AG04449 (cell line): ENCODE measurements at regions not wholly inside any gene's neighbourhood (a gene's known extent, or its start where the extent isn't known, plus 50 kb on each side); places are given as distances from the start of the nearest gene placed in this dataset.
A peak's percentile ranks its signal among the peaks of the same experiment; 100 is the strongest.
"Not testable (repeated sequence)": the region's sequence is repeated elsewhere in the genome, so short reads cannot be mapped to it uniquely, and the experiment has no call there.

Experiments used
- CTCF ChIA-PET: fragments of 350-600 bp; formaldehyde crosslinking; extraction: SDS; loops from one replicate; lab custom pipeline; 2021; ENCODE audit warnings: antibody characterized with exemption; lab: Yijun Ruan, JAX
- POLR2A ChIA-PET: fragments of 400-600, 350-600 bp; formaldehyde crosslinking; extraction: SDS; loops from one replicate; lab custom pipeline; 2020; ENCODE audit warnings: antibody characterized with exemption, inconsistent platforms; lab: Yijun Ruan, JAX
- DNase-seq: peaks from one replicate; pipeline ENCODE4 v3.0.0-alpha.2; 2010; ENCODE audit warnings: low read depth, low spot score
- H3K4me3 ChIP-seq: 2 replicates; pipeline ENCODE4 v1.5.1; 2011; ENCODE audit warnings: low read depth, mild to moderate bottlenecking, control low read depth, low read length
- CTCF ChIP-seq: IDR thresholded peaks from one replicate; pipeline ENCODE4 v1.5.1; 2011; ENCODE audit warnings: mild to moderate bottlenecking, moderate library complexity, low read length, control low read depth, inconsistent platforms; ENCODE audit not compliant: insufficient read depth; ENCODE audit errors: missing control alignments

- ChIA-PET POLR2A (no interaction called here), CTCF (no interaction called here)
- peak; percentile 37 for DNase-seq
- H3K4me3 ChIP-seq = no peak overlapping the region
- no peak for TF ChIP-seq CTCF
Measured at GRCh38 chr5:108461628-108462367, 79.9 kb upstream of the FBXL17 start.

- POLR2A ChIA-PET = no interaction called here
Measured at GRCh38 chr5:108459769-108460168, 77.9 kb upstream of the FBXL17 start.

GRCh38 chr5:108451269-108451668 is 69.4 kb upstream of the FBXL17 start:
- TF ChIP-seq CTCF = no peak
- CTCF ChIA-PET = no interaction called here
- POLR2A ChIA-PET = no interaction called here
- no peak overlapping the region for H3K4me3 ChIP-seq
- no peak for DNase-seq

More at GRCh38 chr5:108459769-108460168, 77.9 kb upstream of the FBXL17 start:
- TF ChIP-seq CTCF = no peak
- no peak for DNase-seq
- no peak overlapping the region for H3K4me3 ChIP-seq
- CTCF ChIA-PET = no interaction called here

GRCh38 chr5:108444130-108444529 is 62.2 kb upstream of the FBXL17 start:
- DNase-seq, POLR2A ChIA-PET, H3K4me3 ChIP-seq, CTCF ChIA-PET: not testable (repeated sequence)

- CTCF ChIA-PET, H3K4me3 ChIP-seq, DNase-seq, POLR2A ChIA-PET: not testable (repeated sequence)
Measured at GRCh38 chr5:108442063-108442651, 60.3 kb upstream of the FBXL17 start.

GRCh38 chr5:108437425-108437824 is 55.5 kb upstream of the FBXL17 start:
- CTCF ChIA-PET = no interaction called here
- no peak overlapping the region for H3K4me3 ChIP-seq
- TF ChIP-seq CTCF = no peak
- DNase-seq = no peak
- POLR2A ChIA-PET = no interaction called here

- TF ChIP-seq CTCF = no peak
Measured at GRCh38 chr5:108436696-108437095, 54.8 kb upstream of the FBXL17 start.

More at GRCh38 chr5:108436696-108437095, 54.8 kb upstream of the FBXL17 start:
- no peak for DNase-seq
- H3K4me3 ChIP-seq = no peak overlapping the region
- ChIA-PET POLR2A (no interaction called here), CTCF (no interaction called here)
